ENCODE measurements at regions not wholly inside any gene's neighbourhood (a gene's known extent, or its start where the extent isn't known, plus 50 kb on each side); places are given as distances from the start of the nearest gene placed in this dataset.
"Not testable (repeated sequence)": the region's sequence is repeated elsewhere in the genome, so short reads cannot be mapped to it uniquely, and the experiment has no call there.

DNA sequence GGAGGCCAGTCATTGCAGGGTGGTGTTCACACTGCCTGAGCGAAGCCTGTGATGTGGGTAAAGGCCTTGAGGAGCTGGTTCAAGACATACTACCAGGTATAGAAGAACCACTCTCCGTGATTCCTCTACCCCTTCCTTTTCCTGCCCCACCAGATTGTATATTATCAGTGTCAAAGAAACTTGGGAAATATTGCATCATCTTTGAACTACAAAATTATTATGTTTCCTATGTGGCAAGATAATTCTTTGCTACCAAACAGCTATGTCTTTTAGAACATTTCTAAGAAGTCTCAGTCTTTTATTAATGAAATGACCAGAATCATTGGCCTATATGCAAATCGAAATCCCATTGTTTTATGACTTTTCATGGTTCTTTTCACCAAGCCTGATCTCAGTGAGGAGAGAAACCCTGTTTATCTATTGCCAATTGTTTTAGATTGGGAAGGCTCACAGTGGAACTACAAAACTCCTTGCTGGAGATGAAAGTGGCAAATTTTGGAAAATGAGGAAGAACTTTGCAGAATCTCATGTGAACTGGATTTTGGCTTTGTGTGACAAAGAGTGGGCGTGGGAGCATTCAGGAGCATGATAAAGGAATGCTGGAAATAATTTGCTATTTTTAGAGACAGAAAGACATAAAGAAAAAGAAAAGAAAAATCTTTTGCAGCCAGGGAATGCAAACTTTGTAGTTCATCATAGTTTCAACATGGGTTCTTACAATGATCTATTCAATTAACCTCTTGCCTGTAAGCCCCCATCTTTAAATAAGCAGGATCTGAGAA lies 286.9 kb downstream of the INSIG2 start:
- DNase-seq: no peak

DNA sequence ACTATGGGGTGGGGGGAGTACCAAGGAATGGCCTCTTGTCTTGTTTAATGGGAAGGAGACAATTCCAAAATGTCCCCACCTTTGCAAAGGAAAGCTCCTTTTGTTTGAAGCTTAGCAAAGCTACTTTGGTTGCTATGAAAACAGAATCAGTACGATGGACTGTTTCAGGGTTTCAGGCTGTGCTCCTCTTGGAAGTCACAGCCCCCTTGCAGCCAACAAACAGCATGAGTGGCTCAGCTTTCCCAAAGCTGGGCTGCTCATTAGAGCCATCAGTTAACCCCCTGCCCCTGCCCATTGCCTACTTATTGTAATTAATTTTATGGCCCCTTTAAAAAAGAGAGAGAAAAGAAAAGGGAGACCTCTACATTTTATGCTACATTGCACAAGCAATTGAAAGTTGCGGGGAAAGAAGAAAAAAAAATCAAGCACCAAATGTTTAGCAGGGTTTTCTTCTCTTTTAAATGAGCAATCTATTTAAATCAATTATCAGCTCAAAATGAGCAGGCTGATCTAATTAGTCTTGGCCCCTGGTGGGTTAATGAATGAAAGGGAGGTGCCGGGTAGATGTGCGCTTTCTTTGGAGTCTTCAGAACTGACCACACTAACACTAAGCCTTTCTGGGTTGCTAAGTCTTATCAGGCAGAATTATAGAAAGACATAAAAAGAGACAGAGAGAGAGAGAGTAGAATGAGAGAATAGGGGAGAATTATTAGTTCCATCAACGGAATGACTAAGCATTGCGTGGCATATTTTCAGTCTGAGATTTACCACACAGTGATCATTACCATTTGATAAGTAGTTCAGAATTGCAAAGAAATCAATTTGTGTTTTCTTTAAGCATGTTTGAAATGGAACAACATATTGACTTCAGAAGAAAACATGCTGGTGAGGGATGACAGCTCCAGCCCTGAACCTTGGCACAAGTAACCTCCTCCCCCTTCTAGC lies 284.9 kb downstream of the INSIG2 start:
- no peak for DNase-seq

GRCh38 chr2:118371515-118371914 lies 283.2 kb downstream of the INSIG2 start:
- DNase-seq: no peak

- DNase-seq: not testable (repeated sequence)
These were observed 281.2 kb downstream of the INSIG2 start for GRCh38 chr2:118369521-118369920.

DNA sequence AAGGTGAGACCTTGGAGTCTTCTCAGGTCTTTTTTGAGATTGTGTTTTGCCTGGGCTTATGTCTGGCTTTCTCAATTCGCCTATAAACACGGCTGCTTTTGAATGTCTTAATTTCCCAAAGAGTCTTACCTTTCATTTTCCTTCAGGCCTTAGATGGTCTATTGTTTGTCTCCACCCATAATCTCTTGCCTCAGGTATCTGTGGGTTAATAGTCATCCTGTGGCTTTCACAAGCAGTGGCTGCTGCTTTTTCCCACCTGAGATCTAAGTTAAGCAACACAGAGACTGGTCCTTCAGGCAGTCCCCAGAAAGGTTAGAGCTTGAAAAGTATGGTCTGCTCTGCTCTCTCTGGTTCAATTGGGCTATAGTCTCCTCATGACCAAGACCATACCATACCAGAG lies 275.3 kb downstream of the INSIG2 start:
- no peak for DNase-seq

GRCh38 chr2:118356051-118356450 lies 267.8 kb downstream of the INSIG2 start:
- DNase-seq: no peak

DNA sequence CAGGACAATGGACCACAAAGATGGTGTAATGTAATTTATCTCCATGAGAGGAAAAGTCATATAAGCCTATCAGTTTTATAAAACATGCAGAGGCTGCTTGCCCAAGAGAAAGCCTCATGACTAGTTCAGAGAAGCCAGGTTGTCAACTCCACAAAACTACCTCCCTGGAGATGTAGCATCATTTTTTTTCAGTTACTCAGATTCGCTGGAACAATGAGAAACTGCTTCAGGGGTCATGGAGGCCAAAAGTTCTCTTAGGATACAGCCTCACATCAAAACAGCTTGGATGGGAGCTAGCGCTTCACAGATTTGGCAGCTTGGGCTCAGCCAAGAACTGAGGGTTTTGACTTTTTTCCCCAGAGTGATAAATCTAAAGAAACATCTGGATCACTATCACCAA lies 263.5 kb downstream of the INSIG2 start:
- no peak for DNase-seq

GRCh38 chr2:118350621-118351020 lies 262.4 kb downstream of the INSIG2 start:
- DNase-seq: no peak

- no peak for DNase-seq
These were observed 261.1 kb downstream of the INSIG2 start for GRCh38 chr2:118349365-118349764.

- DNase-seq: no peak
These were observed 260.2 kb downstream of the INSIG2 start for GRCh38 chr2:118348380-118349034.

- DNase-seq: no peak
These were observed 257.2 kb downstream of the INSIG2 start for GRCh38 chr2:118345465-118345864.

DNA sequence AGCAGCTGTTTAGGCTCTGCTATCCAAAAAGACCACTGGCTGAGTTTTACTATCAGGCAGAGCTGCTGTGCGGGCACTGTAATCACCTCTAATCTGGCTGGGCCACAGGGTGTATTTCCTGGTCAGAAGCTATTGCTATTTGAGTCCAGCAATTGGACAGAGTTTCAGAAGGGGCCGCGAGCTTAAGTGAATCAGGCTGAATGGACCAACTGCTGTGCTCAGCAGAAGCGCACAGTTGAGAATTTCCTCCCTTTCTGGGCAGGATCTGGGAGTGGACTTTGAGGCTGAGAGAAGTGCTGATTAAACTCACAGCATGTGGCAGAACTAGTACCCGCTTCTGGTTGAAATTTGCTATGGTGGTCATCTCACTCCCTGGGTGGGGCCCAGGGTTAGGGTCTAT lies 251.8 kb downstream of the INSIG2 start:
- no peak for DNase-seq

DNA sequence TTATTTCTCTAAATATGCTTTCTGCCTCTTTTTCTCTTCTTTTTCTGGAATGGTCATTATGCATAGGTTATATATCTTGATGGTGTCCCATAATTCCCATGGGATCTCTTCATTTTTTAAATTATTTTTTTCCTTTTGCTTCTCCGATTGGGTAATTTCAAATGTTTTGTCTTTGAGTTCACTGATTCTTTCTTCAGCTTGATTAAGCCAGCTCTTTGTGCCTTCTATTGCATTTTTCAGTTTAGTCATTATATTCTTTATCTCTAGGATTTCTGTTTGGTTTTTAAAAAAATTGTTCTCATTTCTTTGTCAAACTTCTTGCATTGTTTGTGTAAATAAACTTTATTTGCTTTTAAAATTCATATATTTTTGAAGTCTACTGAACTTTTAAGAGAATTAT lies 251.1 kb downstream of the INSIG2 start:
- no peak for DNase-seq

DNA sequence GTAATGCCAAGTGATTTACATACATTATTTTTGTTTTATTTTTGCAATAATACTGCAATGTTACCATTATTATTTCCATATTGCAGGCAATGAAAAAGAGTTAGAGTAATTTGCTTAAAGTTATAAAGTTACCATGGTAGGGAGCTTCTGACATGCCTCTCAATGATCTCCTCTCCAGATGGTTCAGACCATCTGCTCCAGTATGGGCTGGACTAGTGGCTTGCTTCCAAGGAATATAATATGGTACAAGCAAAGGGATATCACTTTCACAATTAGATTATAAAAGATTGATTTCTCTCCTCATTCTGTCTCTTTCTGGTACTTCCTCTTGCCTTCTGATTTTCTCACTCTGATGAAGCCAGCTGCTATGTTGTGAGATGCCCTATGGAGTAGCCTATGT lies 245.4 kb downstream of the INSIG2 start:
- DNase-seq: no peak

- no peak for DNase-seq
These were observed 237.2 kb downstream of the INSIG2 start for GRCh38 chr2:118325321-118325955.

DNA sequence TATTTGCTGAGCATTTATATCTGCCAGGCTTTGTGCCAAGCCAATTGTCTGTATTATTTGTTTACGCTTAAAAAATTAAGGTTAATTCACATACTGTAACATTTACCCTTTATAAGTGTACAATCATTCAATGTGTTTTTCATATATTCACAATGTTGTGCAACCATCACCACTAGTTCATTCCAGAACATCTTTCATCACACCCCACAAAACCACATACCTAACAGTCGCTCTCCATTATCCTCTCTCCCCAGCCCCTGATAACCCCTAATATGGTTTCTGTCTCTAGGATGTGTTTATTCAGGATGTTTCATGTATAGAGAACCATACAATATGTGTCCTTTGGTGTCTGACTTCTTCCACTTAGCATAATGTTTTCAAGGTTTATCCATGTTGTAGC lies 234.1 kb downstream of the INSIG2 start:
- no peak for DNase-seq

DNA sequence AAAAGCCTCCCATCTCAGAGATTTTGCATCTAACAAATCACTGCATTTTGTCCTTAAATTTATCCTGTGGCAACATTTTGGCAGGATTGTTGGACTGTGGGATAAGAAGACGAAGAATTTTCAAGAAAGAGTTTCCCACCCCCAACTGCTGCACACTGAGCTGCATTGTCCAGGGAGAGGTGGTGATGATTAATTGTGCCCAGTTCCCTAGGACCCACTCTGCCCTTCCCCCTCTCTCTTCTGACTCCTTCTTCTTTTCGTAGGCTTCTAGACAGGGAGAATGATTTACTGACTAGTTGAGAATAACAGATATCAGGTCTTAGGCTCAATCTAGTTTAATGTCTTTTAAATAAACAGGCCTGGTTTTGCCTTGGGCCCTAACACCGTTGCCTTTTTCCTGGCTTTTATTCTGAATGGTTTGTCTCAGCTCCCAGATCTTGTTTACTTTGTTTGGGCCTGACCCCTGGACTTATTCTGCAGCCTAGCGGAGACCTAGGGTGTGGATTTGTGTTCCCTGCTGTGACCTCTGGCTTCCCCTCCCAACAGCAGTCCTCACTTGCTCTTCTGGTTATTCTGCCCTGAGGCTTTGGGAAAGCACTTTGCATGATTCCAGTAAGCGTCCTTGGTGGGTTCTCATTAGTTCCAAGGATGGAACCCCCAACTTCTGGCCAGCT lies 233.3 kb downstream of the INSIG2 start:
- no peak for DNase-seq

DNA sequence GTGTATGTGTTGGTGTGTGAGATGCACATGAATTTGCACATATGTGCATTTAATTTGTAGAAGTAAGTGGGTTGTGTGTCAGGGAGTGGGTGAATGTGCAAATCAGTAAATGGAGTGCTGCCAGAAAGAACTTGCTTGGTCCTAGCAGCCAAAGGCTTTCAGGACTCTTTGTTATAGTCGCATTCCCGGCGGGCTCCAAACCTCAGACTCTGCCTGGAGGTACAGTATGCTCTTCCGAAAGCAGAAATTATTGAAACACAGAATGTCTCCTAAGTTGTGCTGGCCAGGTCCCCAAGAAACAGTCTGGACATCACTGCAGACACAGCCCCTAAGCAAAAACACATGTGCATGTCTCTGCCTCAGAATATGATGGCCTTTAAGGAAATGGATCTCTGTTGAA lies 232.4 kb downstream of the INSIG2 start:
- DNase-seq: no peak

- no peak for DNase-seq
These were observed 231.9 kb downstream of the INSIG2 start for GRCh38 chr2:118320196-118320595.

GRCh38 chr2:118319271-118319684 lies 231.0 kb downstream of the INSIG2 start:
- DNase-seq: no peak

- no peak for DNase-seq
These were observed 227.3 kb downstream of the INSIG2 start for GRCh38 chr2:118315606-118316005.

GRCh38 chr2:118312969-118313756 lies 224.9 kb downstream of the INSIG2 start:
- no peak for DNase-seq

Measured in activated T-cell treated with anti-CD3 and anti-CD28 coated beads for 4 hours (primary cell).